ENCODE measurements at regions not wholly inside any gene's neighbourhood (a gene's known extent, or its start where the extent isn't known, plus 50 kb on each side); places are given as distances from the start of the nearest gene placed in this dataset.

DNA sequence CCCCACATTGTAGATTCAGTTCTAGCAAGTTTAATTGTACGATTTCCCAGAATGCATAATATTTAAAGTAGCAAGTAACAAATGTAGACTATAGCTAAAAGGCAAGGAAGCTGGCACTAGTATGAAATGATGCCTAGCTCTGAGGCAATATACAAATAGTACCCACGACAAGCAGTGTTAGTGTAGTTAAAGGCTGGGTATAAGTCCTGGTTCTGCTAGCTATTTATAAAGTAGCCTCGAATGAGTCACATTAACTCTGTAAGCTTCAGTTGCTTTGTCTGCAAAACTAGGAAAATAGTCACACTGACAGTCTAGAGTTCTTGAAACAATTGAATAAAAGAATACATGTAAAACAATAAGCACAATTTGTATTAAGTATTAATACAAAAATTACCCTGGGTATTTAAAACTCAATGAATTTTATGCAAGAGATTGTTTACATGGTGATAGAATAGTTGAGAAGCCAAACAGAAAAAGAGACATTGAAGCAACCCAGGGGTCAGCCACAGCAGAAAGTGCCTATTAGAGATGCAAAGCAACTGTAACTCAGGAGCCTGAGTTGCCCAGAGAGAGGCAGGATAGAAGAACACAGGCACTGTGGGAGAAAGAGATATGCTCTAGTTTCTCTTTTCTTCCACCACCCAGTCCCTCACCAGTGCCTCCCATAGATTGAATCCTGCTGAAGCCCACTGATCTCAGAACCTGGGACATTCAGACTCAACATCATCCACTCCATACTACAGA is 949.0 kb downstream of the C4orf33 start:
- Histone ChIP-seq H3K4me1 (ENCODE audit: control insufficient read depth in 2 of 2, insufficient read depth in 2 of 2, low read length in 2 of 2) (no peaks in the 10 kb centered on the region), H3K27ac (ENCODE audit: low read length in 2 of 2) (no peak overlapping the region), H3K9ac (ENCODE audit: low read length) (no peak overlapping the region), H2AFZ (ENCODE audit: insufficient read depth, low read depth, low read length, poor library complexity, severe bottlenecking) (no peak overlapping the region), H3K36me3 (replicated peaks in 1 of 2; ENCODE audit: control extremely low read depth in 1 of 2, control insufficient read depth in 1 of 2, extremely low read depth in 1 of 2, insufficient read depth in 2 of 2, low read length in 1 of 2) (no peaks in the 10 kb centered on the region), H3K4me2 (replicated peaks; ENCODE audit: low read depth, low read length, poor library complexity, severe bottlenecking) (no peak overlapping the region), H3K4me3 (ENCODE audit: control extremely low read depth in 1 of 5, extremely low read depth in 1 of 5, insufficient read depth in 1 of 5, low read depth in 2 of 5, low read length in 4 of 5) (no peak overlapping the region), H3K79me2 (ENCODE audit: control insufficient read depth, insufficient read depth, low read length) (no peaks in the 10 kb centered on the region), H3K27me3 (replicated peaks in 1 of 4; ENCODE audit: control extremely low read depth in 1 of 4, control insufficient read depth in 3 of 4, insufficient read depth in 4 of 4, low read length in 3 of 4) (no peaks in the 10 kb centered on the region), H3K9me3 (ENCODE audit: control extremely low read depth in 1 of 3, control insufficient read depth in 2 of 3, insufficient read depth in 1 of 3, low read length in 2 of 3) (no peaks in the 10 kb centered on the region), H4K20me1 (ENCODE audit: control insufficient read depth, insufficient read depth, low read length, poor library complexity, severe bottlenecking) (no peaks in the 10 kb centered on the region)
- peaks cover 5% of the 10 kb centered on the region for H3K9me3 Mint-ChIP-seq (ENCODE audit: insufficient read depth)
- ChIA-PET POLR2A (no interaction called here), CTCF (no interaction called here)
- ATAC-seq (ENCODE audit: low read depth) (no peak), DNase-seq (no peak)
- TF ChIP-seq EZH2 (IDR thresholded peaks at IDR 0.05; ENCODE audit: borderline replicate concordance, insufficient read depth, low read depth, low read length, poor library complexity, severe bottlenecking) = no peak
- TF ChIP-seq, protein P1, sequence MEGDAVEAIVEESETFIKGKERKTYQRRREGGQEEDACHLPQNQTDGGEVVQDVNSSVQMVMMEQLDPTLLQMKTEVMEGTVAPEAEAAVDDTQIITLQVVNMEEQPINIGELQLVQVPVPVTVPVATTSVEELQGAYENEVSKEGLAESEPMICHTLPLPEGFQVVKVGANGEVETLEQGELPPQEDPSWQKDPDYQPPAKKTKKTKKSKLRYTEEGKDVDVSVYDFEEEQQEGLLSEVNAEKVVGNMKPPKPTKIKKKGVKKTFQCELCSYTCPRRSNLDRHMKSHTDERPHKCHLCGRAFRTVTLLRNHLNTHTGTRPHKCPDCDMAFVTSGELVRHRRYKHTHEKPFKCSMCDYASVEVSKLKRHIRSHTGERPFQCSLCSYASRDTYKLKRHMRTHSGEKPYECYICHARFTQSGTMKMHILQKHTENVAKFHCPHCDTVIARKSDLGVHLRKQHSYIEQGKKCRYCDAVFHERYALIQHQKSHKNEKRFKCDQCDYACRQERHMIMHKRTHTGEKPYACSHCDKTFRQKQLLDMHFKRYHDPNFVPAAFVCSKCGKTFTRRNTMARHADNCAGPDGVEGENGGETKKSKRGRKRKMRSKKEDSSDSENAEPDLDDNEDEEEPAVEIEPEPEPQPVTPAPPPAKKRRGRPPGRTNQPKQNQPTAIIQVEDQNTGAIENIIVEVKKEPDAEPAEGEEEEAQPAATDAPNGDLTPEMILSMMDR (IDR thresholded peaks at IDR 0.05) = no peak
- H3K4me1 Mint-ChIP-seq = no peaks in the 10 kb centered on the region
- no peak overlapping the region for H3K4me3 Mint-ChIP-seq
- no CpG with 5 or more reads among the region's 3 CpGs for WGBS (ENCODE audit: insufficient coverage)
- no peaks in the 10 kb centered on the region for H3K27me3 Mint-ChIP-seq
- intact Hi-C loops (cut with micrococcal nuclease) = no loop called here
- no peak overlapping the region for H3K27ac Mint-ChIP-seq

DNA sequence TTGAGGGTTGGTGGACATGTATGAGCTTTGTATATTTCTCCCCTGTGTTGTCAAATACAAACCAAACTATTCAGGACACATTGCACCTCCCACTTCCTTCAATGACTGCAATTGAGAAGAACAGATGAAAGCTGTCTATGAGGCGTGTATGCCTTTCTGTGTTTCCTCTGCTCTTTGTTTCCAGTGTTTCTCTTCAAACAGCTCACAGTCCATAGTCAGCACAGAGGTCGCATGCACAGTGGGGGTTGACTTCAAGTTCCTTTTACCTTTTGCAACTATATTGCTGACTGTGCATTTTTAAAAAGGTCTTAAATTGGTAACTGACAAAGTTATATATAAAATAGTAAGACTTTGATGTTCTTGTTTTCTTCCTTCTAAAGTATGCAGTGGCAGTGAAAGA is 957.8 kb downstream of the C4orf33 start:
- Histone ChIP-seq H3K27ac (ENCODE audit: low read length in 2 of 2) (no peak overlapping the region), H2AFZ (ENCODE audit: insufficient read depth, low read depth, low read length, poor library complexity, severe bottlenecking) (no peak overlapping the region), H3K9ac (ENCODE audit: low read length) (no peak overlapping the region), H3K36me3 (replicated peaks in 1 of 2; ENCODE audit: control extremely low read depth in 1 of 2, control insufficient read depth in 1 of 2, extremely low read depth in 1 of 2, insufficient read depth in 2 of 2, low read length in 1 of 2) (no peaks in the 10 kb centered on the region), H3K4me1 (ENCODE audit: control insufficient read depth in 2 of 2, insufficient read depth in 2 of 2, low read length in 2 of 2) (no peaks in the 10 kb centered on the region), H3K4me3 (ENCODE audit: control extremely low read depth in 1 of 5, extremely low read depth in 1 of 5, insufficient read depth in 1 of 5, low read depth in 2 of 5, low read length in 4 of 5) (no peak overlapping the region), H3K4me2 (replicated peaks; ENCODE audit: low read depth, low read length, poor library complexity, severe bottlenecking) (no peak overlapping the region), H4K20me1 (ENCODE audit: control insufficient read depth, insufficient read depth, low read length, poor library complexity, severe bottlenecking) (no peaks in the 10 kb centered on the region), H3K9me3 (ENCODE audit: control extremely low read depth in 1 of 3, control insufficient read depth in 2 of 3, insufficient read depth in 1 of 3, low read length in 2 of 3) (peaks cover 0 to 6% (median 0%) of the 10 kb centered on the region in 3 donors), H3K27me3 (replicated peaks in 1 of 4; ENCODE audit: control extremely low read depth in 1 of 4, control insufficient read depth in 3 of 4, insufficient read depth in 4 of 4, low read length in 3 of 4) (no peaks in the 10 kb centered on the region), H3K79me2 (ENCODE audit: control insufficient read depth, insufficient read depth, low read length) (no peaks in the 10 kb centered on the region)
- ChIA-PET CTCF (no interaction called here), POLR2A (no interaction called here)
- Mint-ChIP-seq H3K4me3 (no peak overlapping the region), H3K9me3 (ENCODE audit: insufficient read depth) (peaks cover 2% of the 10 kb centered on the region), H3K27me3 (no peaks in the 10 kb centered on the region), H3K27ac (no peak overlapping the region), H3K4me1 (no peaks in the 10 kb centered on the region)
- intact Hi-C loops (cut with micrococcal nuclease) = no loop called here
- no peak for TF ChIP-seq EZH2 (IDR thresholded peaks at IDR 0.05; ENCODE audit: borderline replicate concordance, insufficient read depth, low read depth, low read length, poor library complexity, severe bottlenecking)
- TF ChIP-seq, protein P1 (IDR thresholded peaks at IDR 0.05) = no peak
- 67% methylated on average over 1 of the region's 2 CpGs for WGBS (ENCODE audit: insufficient coverage)
- DNase-seq (no peak), ATAC-seq (ENCODE audit: low read depth) (no peak)

Data from B cell (primary cell).